Activated CD4-positive, alpha-beta T cell treated with anti-CD3 and anti-CD28 coated beads, Interleukin-2, amount 50 U/mL, for 48 hours (primary cell): ENCODE measurements at regions not wholly inside any gene's neighbourhood (a gene's known extent, or its start where the extent isn't known, plus 50 kb on each side); places are given as distances from the start of the nearest gene placed in this dataset.
"Not testable (repeated sequence)": the region's sequence is repeated elsewhere in the genome, so short reads cannot be mapped to it uniquely, and the experiment has no call there.

Source experiments
- DNase-seq, 2 experiments: peaks; one replicate each; pipeline ENCODE4 v3.0.0-alpha.2; 2020

- no peak for DNase-seq
Measured at GRCh38 chr20:4635781-4636180, 50.5 kb upstream of the PRNP start.

- no peak for DNase-seq
Measured at GRCh38 chr20:4635342-4635741, 50.9 kb upstream of the PRNP start.

- DNase-seq: no peak
Measured at GRCh38 chr20:4633780-4634179, 52.5 kb upstream of the PRNP start.

GRCh38 chr20:4633379-4633778 is 52.9 kb upstream of the PRNP start:
- no peak for DNase-seq

GRCh38 chr20:4632876-4633275 is 53.4 kb upstream of the PRNP start:
- no peak for DNase-seq

GRCh38 chr20:4626228-4626627 is 60.0 kb upstream of the PRNP start:
- DNase-seq: no peak

- no peak for DNase-seq
Measured at GRCh38 chr20:4625687-4626086, 60.6 kb upstream of the PRNP start.

- DNase-seq: not testable (repeated sequence)
Measured at GRCh38 chr20:4624675-4625336, 61.5 kb upstream of the PRNP start.

- DNase-seq: not testable (repeated sequence)
Measured at GRCh38 chr20:4619144-4619543, 67.1 kb upstream of the PRNP start.

GRCh38 chr20:4617484-4617883 is 68.8 kb upstream of the PRNP start:
- DNase-seq: no peak

GRCh38 chr20:4617019-4617418 is 69.2 kb upstream of the PRNP start:
- DNase-seq: no peak

- peak; percentile 63 to 75 for DNase-seq
Measured at GRCh38 chr20:4613718-4614620, 72.3 kb upstream of the PRNP start.

- no peak for DNase-seq
Measured at GRCh38 chr20:4613184-4613583, 73.1 kb upstream of the PRNP start.

- no peak for DNase-seq
Measured at GRCh38 chr20:4610871-4611270, 75.4 kb upstream of the PRNP start.

- DNase-seq: no peak
Measured at GRCh38 chr20:4609511-4609910, 76.7 kb upstream of the PRNP start.

- no peak for DNase-seq
Measured at GRCh38 chr20:4608861-4609260, 77.4 kb upstream of the PRNP start.

- peak; percentile 40 to 58 for DNase-seq
Measured at GRCh38 chr20:4607287-4607713, 79.0 kb upstream of the PRNP start.

GRCh38 chr20:4606051-4606450 is 80.2 kb upstream of the PRNP start:
- no peak for DNase-seq

GRCh38 chr20:4605166-4605565 is 81.1 kb upstream of the PRNP start:
- no peak for DNase-seq

- no peak for DNase-seq
Measured at GRCh38 chr20:4604580-4604979, 81.7 kb upstream of the PRNP start.

- DNase-seq: no peak
Measured at GRCh38 chr20:4603724-4604123, 82.5 kb upstream of the PRNP start.

- no peak for DNase-seq
Measured at GRCh38 chr20:4602297-4602631, 84.0 kb upstream of the PRNP start.

GRCh38 chr20:4601630-4602296 is 84.5 kb upstream of the PRNP start:
- no peak for DNase-seq
